ENCODE measurements at regions not wholly inside any gene's neighbourhood (a gene's known extent, or its start where the extent isn't known, plus 50 kb on each side); places are given as distances from the start of the nearest gene placed in this dataset.

GRCh38 chr18:37674570-37674969 lies 109.0 kb upstream of the CELF4 start:
- TF ChIP-seq CTCF (IDR thresholded peaks at IDR 0.05) (no peak), POLR2A (IDR thresholded peaks at IDR 0.05) (no peak)
